ENCODE measurements at regions not wholly inside any gene's neighbourhood (a gene's known extent, or its start where the extent isn't known, plus 50 kb on each side); places are given as distances from the start of the nearest gene placed in this dataset.
"Not testable (repeated sequence)": the region's sequence is repeated elsewhere in the genome, so short reads cannot be mapped to it uniquely, and the experiment has no call there.

DNA sequence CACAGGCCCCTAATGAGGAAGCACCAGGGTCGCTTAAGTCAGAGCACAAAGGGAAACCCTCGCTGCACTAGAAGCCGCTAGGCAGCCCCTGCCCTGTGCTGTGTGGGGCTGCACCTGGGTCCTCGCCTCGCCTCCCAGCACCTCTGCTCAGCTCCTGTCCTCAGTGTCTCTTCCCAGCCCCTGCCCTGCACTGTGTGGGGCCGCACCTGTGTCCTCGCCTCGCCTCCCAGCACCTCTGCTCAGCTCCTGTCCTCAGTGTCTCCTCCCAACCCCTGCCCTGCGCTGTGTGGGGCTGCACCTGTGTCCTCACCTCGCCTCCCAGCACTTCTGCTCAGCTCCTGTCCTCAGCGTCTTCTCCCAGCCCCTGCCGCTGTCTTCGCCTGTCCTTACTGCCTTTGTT lies 342.8 kb downstream of the EIPR1 start:
- no peak for DNase-seq

- no peak for DNase-seq
Measured at GRCh38 chr2:3034396-3034795, 343.2 kb downstream of the EIPR1 start.

DNA sequence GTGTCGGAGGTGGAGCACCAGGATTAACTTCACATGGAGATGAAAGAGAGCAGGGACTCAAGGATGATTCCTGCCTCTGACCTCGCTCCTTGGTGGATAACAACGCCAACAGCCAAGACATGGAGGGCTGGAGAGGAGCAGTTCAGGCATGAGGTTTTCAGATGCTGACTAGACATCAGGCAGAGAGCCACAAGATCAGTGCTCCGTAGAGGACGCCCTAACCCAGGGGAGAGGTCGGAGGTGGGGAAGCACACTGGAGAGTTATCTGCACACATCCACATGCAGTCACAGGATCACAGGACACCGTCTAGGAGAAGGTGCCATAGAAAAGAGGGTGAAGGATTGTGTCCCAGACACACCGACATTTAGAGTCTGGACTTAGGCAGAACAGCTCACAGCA lies 344.3 kb downstream of the EIPR1 start:
- no peak for DNase-seq

GRCh38 chr2:3030791-3031190 lies 346.8 kb downstream of the EIPR1 start:
- DNase-seq: not testable (repeated sequence)

DNA sequence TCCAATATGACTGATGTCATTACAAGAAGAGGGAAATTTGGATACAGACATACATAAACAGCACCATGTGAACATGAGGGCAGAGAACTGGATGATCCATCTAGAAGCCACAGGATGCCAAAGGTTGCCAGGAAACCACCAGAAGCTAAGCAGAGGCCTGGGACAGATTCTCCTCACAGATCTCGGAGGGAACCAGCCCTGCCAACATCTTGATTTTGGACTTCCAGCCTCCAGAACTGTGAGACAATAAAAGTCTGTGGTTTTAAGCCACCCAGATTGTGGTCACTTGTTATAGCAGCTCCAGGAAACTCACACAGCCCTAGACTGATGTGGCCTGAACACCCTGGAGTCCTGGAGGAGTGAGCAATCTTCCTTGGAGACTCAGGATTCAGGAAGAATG lies 351.6 kb downstream of the EIPR1 start:
- no peak for DNase-seq

DNA sequence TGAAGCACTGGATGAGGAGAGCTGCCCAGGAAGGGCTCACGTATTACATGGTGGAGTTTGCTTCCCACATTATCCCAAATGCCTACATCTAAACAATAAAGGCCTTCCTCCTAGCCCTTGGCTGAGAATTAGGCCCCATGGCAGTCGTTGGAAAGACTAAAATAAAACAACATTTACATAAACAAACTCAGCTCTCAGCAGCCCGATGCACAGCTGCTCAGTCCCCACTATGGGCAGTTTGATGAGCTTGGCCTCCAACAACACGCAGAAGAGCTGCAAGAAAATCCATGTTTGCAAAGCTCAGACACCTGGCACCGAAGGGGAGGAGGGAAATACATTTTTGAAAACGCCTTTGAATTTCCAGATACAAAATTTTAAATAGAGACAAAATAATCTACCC lies 352.4 kb downstream of the EIPR1 start:
- DNase-seq: no peak

- no peak for DNase-seq
Measured at GRCh38 chr2:3024401-3024935, 353.1 kb downstream of the EIPR1 start.

DNA sequence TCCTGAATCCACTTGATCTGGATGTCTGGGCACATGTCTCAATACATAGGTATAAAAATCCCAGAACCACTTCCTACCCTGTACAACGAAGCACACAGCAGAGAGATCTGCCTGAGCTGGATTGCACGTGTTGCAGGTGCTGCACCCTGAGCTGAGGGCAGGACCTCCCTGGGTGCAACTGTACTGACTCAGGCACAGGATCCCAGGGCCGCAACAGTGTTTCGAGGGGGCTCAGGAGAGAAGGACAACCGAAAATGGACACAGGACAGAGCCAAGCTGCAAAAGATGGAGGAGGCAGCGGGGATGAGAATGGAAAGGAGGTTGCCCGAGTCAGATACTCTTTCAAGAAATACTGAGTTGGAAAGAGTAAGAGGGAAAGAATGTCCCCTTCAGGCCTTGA lies 354.1 kb downstream of the EIPR1 start:
- DNase-seq: no peak

DNA sequence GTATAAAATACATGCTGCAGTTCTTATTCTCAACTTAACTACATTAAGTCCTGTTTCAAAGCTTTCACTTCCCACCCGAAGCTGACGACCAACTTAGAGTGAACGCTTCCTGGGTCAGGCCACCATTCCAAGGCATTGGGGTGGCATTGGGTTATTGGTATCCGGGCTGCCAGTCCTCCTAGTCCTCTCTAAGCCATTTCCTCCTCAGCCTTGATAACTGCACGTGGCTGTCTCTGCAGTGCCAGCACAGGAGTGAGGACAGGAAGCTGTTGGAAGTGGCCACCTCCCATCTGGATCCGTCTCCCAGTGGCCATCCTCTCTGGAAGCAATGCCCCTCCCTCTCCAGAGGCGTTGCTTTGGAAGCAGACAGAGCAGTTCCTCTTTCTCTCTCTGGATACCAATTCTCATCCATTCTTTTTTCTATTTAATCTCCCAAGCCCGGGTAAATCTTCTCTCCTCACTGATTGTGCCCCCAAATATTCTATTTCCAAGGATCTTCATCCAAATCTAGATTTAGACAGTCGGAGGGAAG lies 354.7 kb downstream of the EIPR1 start:
- DNase-seq: no peak

- no peak for DNase-seq
Measured at GRCh38 chr2:3021720-3022119, 355.9 kb downstream of the EIPR1 start.

DNA sequence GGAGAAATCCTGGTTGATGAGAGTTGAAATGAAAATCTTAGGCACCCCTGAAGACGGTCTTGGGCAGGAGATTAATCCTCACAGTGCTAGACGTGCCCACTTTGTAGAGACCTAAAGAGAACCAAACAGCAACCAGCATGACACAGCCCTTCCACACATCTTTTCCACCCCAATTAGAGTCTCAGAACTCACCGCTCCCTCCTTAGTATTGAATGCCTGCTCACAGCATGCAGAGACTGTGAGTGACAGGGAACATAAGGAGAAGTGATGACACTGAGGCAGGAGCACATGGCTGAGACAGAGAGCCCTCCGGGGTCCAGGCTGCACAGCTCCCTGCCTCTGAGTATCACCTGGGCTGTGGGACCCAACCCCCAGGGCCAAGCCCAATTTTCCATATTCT lies 367.6 kb downstream of the EIPR1 start:
- no peak for DNase-seq

- no peak for DNase-seq
Measured at GRCh38 chr2:3009483-3009882, 368.1 kb downstream of the EIPR1 start.

DNA sequence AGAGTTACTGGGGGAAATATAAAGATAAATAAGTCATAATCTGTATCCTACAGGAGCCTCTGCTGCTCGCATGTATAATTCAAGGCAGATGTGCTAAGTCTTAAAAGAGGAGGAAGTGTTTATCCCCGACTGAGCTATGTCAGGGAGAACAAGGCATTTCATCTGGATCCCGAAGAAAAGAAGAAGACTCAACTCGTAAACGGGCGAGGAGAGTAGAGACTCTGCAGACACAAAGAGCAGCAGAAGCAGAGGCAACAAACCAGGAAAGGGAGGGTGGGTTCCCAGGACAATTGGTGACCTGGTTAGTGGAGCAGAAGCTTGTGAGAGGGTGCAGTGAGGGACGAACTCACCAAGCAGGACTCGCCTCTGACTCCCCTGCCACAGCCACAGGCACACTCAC lies 368.6 kb downstream of the EIPR1 start:
- DNase-seq: no peak

DNA sequence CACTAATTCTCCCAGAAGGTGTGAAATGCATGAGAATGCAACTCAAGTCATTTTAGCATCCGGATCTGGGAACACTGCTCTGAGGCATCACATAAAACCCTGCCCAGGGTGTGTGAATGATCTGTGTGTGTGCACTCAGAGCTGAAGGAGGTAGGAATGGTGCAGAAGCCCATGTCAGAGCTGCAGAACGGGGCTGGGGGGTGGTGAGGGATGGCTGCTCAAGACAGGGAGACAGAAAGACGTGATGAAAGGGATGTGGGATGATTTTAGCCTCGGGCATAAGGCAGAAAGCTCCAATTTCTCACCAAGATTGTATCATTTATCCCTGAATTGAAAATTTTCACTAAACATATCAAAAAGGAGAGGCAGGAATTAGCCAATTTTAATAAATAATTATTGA lies 369.1 kb downstream of the EIPR1 start:
- no peak for DNase-seq

- DNase-seq: no peak
Measured at GRCh38 chr2:3007135-3007534, 370.5 kb downstream of the EIPR1 start.

DNA sequence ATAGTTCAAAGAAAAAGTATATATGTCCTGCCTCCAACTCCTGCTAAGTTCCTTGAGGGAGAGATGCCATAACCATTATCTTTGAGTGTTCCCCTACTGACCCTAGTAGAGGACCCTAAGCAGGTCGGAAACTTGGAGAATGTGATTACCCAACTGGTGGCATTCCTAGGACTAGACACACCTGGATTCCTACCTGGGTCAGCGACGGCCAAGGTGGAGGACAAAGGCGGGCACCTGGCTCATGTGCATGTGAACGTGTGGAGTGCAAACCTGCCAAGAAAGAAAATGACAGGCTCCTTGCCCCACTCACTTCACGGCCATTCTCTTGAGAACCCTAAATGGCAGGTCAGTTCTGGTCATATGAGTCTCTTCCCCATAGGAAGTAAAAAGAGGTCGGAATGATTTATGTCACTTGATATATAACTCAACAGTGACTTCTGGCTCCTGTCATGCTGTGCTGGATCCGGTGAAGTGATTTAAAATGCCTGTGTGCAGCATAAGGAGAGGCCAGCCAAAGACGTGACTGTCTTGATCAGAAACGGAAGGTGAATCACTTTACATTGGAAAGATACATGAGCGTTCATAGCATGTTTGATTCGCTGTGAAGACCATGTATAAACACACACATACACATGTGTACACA lies 371.6 kb downstream of the EIPR1 start:
- no peak for DNase-seq

DNA sequence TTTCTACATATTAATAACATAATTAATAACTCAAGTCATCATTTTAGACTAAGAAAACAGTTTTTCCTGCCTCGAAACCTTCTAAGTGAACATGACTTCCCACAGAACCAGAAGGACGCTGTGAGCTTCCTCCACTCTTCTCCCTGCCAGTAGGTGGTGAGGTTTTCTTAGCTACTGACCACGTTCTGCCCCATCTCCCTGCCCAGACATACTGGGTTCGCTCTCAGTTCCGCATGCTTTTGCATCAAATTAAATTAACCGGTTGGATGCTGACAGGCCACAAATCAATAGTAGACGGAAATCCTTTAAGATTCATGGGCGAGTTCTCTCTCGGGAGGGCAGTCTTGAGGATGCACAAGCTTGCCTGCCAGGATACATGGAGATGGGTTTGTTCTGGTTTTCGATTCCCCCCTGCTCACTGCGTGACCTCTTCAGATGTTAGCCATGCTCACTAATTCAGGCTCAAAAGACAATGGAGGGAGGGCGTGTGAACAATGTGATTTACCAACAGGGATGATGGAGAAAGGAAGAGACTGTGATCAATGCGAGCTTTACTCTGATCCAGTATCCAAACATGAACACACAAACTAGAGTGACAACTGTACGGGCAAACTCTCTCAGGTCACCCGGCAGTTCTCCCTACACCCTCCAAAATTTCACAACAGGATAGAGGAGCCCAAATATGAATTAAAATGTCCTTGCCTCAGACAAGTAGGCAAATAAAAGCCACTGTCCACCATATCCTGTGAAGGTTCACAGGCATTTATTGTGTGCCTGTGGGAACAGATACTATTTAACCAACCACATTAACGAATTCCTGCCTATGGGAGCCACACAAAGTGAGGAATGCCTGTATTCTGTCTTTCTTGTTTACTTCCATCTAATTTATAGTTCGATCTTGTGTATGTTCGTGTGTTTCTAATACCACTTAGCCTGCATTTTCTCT lies 375.7 kb downstream of the EIPR1 start:
- DNase-seq: no peak

- DNase-seq: no peak
Measured at GRCh38 chr2:3000968-3001367, 376.6 kb downstream of the EIPR1 start.

- DNase-seq: no peak
Measured at GRCh38 chr2:3000125-3000524, 377.5 kb downstream of the EIPR1 start.

GRCh38 chr2:2998971-2999370 lies 378.6 kb downstream of the EIPR1 start:
- DNase-seq: no peak

DNA sequence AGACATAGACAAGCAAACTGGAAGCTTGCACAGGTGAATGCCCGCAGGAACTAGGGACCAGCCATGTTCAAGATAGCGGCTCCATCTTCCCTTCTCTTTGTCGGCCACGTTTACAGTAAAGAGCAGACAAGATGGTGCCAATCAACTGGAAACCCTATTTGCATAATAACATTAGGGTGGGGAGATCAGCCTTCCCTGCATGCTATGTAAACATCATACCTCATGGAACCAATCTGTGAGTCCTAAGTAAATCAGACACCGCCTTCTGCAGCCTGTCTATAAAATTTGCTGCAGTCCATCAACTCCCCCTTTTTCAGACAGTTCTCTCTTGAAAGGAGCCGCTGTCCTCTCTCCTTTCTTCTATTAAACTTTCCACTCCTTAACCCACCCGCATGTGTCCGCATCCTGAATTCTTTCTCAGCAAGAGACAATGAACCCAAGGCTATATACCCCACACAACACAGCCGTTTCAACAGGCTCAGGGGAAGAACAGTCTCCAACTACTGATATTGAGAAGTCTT lies 384.4 kb downstream of the EIPR1 start:
- DNase-seq: no peak

DNA sequence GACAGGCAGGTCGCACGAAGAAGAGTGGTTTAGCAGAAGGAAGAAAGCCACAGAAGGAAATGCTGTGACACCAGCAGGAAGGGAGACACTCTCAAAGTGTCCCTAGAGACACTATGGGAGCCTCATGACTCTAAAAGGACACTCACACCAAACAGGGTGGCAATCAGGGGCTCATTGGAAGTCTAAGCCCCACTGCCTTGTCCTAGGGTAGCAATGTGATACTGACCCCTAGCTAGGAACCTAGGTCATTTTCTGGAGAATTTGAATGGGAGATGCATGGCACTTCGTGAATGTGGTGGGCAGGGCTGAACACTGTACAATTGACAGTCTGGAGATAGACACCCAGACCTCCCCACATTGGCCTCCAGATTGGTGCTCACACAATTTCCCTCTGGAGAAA lies 385.0 kb downstream of the EIPR1 start:
- DNase-seq: no peak

DNA sequence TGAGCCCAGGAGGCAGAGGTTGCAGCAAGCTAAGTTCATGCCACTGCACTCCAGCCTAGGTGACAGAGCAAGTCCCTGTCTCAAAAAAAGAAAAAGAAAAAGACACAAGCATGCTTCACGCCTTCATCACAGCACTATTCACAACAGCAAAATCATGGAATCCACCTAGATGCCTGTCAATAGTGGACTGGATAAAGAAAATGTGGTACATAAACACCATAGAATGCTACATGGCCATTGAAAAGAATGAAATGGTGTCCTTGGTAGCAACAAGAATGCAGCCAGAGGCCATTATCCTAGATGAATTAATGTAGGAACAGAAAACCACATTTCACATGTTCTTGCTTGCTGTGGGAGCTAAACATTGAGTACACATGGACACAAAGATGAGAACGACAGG lies 392.6 kb downstream of the EIPR1 start:
- no peak for DNase-seq

DNA sequence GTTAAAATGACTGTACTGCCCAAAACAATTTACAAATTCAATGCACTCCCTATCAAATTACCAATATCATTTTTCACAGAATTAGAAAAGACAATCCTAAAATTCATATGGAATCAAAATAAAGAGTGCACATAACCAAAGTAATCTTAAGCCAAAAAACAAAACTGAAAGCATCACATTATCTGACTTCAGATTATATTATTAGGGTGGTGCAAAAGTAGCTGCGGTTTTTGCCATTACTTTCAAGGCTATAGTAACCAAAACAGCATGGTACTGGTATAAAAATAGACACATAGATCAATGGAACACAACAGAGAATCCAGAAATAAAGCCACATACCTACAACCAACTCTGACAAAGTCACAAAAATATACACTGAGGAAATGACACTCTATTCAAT lies 396.6 kb downstream of the EIPR1 start:
- no peak for DNase-seq
